ENCODE measurements at regions not wholly inside any gene's neighbourhood (a gene's known extent, or its start where the extent isn't known, plus 50 kb on each side); places are given as distances from the start of the nearest gene placed in this dataset.

- TF ChIP-seq POLR2A (IDR thresholded peaks at IDR 0.05): no peak
- TF ChIP-seq, protein P1, sequence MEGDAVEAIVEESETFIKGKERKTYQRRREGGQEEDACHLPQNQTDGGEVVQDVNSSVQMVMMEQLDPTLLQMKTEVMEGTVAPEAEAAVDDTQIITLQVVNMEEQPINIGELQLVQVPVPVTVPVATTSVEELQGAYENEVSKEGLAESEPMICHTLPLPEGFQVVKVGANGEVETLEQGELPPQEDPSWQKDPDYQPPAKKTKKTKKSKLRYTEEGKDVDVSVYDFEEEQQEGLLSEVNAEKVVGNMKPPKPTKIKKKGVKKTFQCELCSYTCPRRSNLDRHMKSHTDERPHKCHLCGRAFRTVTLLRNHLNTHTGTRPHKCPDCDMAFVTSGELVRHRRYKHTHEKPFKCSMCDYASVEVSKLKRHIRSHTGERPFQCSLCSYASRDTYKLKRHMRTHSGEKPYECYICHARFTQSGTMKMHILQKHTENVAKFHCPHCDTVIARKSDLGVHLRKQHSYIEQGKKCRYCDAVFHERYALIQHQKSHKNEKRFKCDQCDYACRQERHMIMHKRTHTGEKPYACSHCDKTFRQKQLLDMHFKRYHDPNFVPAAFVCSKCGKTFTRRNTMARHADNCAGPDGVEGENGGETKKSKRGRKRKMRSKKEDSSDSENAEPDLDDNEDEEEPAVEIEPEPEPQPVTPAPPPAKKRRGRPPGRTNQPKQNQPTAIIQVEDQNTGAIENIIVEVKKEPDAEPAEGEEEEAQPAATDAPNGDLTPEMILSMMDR (IDR thresholded peaks at IDR 0.05): no peak
Observed at GRCh38 chr12:89960607-89961394, 252.2 kb upstream of the ATP2B1 start.
